WTC11 (cell line): ENCODE measurements at regions not wholly inside any gene's neighbourhood (a gene's known extent, or its start where the extent isn't known, plus 50 kb on each side); places are given as distances from the start of the nearest gene placed in this dataset.

Source experiments
- ATAC-seq: fragments of 200-7000 bp; cut with Tn5 transposase; 2 replicates; pipeline ENCODE4 v1.10.0; 2021; ENCODE audit warnings: mild to moderate bottlenecking, moderate library complexity
- CTCF ChIA-PET: fragments of 300-600 bp; sonication (Branson Sonifier 250); formaldehyde crosslinking; loops from one replicate; lab custom pipeline; 2021; ENCODE audit warnings: antibody characterized with exemption; lab: Charles Lee
- POLR2A ChIA-PET: fragments of 350-600 bp; sonication (Branson Sonifier 250); formaldehyde crosslinking; loops from one replicate; lab custom pipeline; 2021; ENCODE audit warnings: antibody characterized with exemption; lab: Charles Lee
- DNase-seq: peaks from one replicate; pipeline ENCODE4 v3.0.0; 2021; ENCODE audit warnings: low spot score
- H3K27ac Mint-ChIP-seq: 2 replicates; pipeline ENCODE4 v1.8.0; 2021; ENCODE audit warnings: mixed read lengths
- H3K27me3 Mint-ChIP-seq: 2 replicates; pipeline ENCODE4 v1.8.0; 2021; ENCODE audit warnings: low read depth, mild to moderate bottlenecking, moderate library complexity, mixed read lengths
- H3K36me3 Mint-ChIP-seq: 2 replicates; pipeline ENCODE4 v1.8.0; 2021; ENCODE audit warnings: mixed read lengths
- H3K4me1 Mint-ChIP-seq: 2 replicates; pipeline ENCODE4 v1.8.0; 2022; ENCODE audit warnings: mixed read lengths
- H3K4me3 Mint-ChIP-seq: 2 replicates; pipeline ENCODE4 v1.8.0; 2021; ENCODE audit warnings: mild to moderate bottlenecking, moderate library complexity, mixed read lengths
- H3K9me3 Mint-ChIP-seq: 2 replicates; pipeline ENCODE4 v1.8.0; 2021; ENCODE audit warnings: mixed read lengths
- CBFB ChIP-seq: sonication (generic); formaldehyde crosslinking; IDR thresholded peaks from 2 replicates; pipeline ENCODE4 v1.8.1; 2022; ENCODE audit warnings: mild to moderate bottlenecking, low read depth, missing genetic modification reagents
- CREB1 ChIP-seq: sonication (generic); formaldehyde crosslinking; IDR thresholded peaks from 2 replicates; pipeline ENCODE4 v1.8.0; 2023; ENCODE audit warnings: mild to moderate bottlenecking, missing genetic modification reagents
- ELF4 ChIP-seq: sonication (generic); formaldehyde crosslinking; IDR thresholded peaks from 2 replicates; pipeline ENCODE4 v1.8.1; 2022; ENCODE audit warnings: low read depth, mild to moderate bottlenecking, moderate library complexity, missing genetic modification reagents
- FOXJ3 ChIP-seq: sonication (generic); formaldehyde crosslinking; IDR thresholded peaks from 2 replicates; pipeline ENCODE4 v1.9.0; 2021; ENCODE audit warnings: missing genetic modification reagents, mild to moderate bottlenecking, borderline replicate concordance
- FOXP1 ChIP-seq: sonication (generic); formaldehyde crosslinking; IDR thresholded peaks from 2 replicates; pipeline ENCODE4 v1.8.0; 2022; ENCODE audit warnings: missing genetic modification reagents, mild to moderate bottlenecking, moderate library complexity, borderline replicate concordance
- GABPB1 ChIP-seq: sonication (generic); formaldehyde crosslinking; IDR thresholded peaks from 2 replicates; pipeline ENCODE4 v1.8.1; 2023; ENCODE audit warnings: mild to moderate bottlenecking, missing genetic modification reagents
- MXD4 ChIP-seq: fragments of 250-450 bp; sonication (Bioruptor Pico); IDR thresholded peaks from 2 replicates; pipeline ENCODE4 v1.8.0; 2021; ENCODE audit warnings: mild to moderate bottlenecking, moderate library complexity, borderline replicate concordance
- MYBL2 ChIP-seq: sonication (generic); formaldehyde crosslinking; IDR thresholded peaks from 2 replicates; pipeline ENCODE4 v1.8.1; 2023; ENCODE audit warnings: mild to moderate bottlenecking, moderate library complexity, missing genetic modification reagents
- NR1H2 ChIP-seq: sonication (generic); formaldehyde crosslinking; IDR thresholded peaks from 2 replicates; pipeline ENCODE4 v1.9.0; 2021; ENCODE audit warnings: mild to moderate bottlenecking, moderate library complexity, missing genetic modification reagents
- NR2C2 ChIP-seq: sonication (generic); formaldehyde crosslinking; IDR thresholded peaks from 2 replicates; pipeline ENCODE4 v1.8.0; 2022; ENCODE audit warnings: mild to moderate bottlenecking, missing genetic modification reagents
- RORB ChIP-seq: fragments of 250-450 bp; sonication (Bioruptor Pico); IDR thresholded peaks from 2 replicates; pipeline ENCODE4 v1.9.0; 2021; ENCODE audit warnings: mild to moderate bottlenecking
- SMAD4 ChIP-seq: sonication (generic); formaldehyde crosslinking; IDR thresholded peaks from 2 replicates; pipeline ENCODE4 v1.8.0; 2022; ENCODE audit warnings: mild to moderate bottlenecking, missing genetic modification reagents
- TCF7 ChIP-seq: sonication (generic); formaldehyde crosslinking; IDR thresholded peaks from 2 replicates; pipeline ENCODE4 v1.8.0; 2022; ENCODE audit warnings: mild to moderate bottlenecking, low read depth, missing genetic modification reagents, moderate library complexity
- ZNF138 ChIP-seq: sonication (generic); formaldehyde crosslinking; conservative IDR thresholded peaks from 2 replicates; pipeline ENCODE4 v1.8.1; 2022; ENCODE audit warnings: mild to moderate bottlenecking, moderate library complexity, missing genetic modification reagents
- TF ChIP-seq, protein P1 (sequence below): sonication (generic); formaldehyde crosslinking; IDR thresholded peaks from 2 replicates; pipeline ENCODE4 v1.8.1; 2023; ENCODE audit warnings: mild to moderate bottlenecking, missing genetic modification reagents, moderate library complexity
- TF ChIP-seq, protein P2 (sequence below): sonication (generic); formaldehyde crosslinking; IDR thresholded peaks from 2 replicates; pipeline ENCODE4 v1.8.0; 2022; ENCODE audit warnings: mild to moderate bottlenecking, missing genetic modification reagents
- TF ChIP-seq, protein P3 (sequence below): fragments of 250-450 bp; sonication (Bioruptor Pico); IDR thresholded peaks from 2 replicates; pipeline ENCODE4 v1.8.0; 2021; ENCODE audit warnings: mild to moderate bottlenecking
- TF ChIP-seq, protein P4 (sequence below): sonication (generic); formaldehyde crosslinking; IDR thresholded peaks from 2 replicates; pipeline ENCODE4 v1.8.0; 2022; ENCODE audit warnings: mild to moderate bottlenecking, missing genetic modification reagents
- TF ChIP-seq, protein P5 (sequence below): sonication (generic); formaldehyde crosslinking; IDR thresholded peaks from 2 replicates; pipeline ENCODE4 v1.8.1; 2023; ENCODE audit warnings: mild to moderate bottlenecking, missing genetic modification reagents, moderate library complexity
- TF ChIP-seq, protein P6 (sequence below): sonication (generic); formaldehyde crosslinking; IDR thresholded peaks from 2 replicates; pipeline ENCODE4 v1.8.1; 2022; ENCODE audit warnings: mild to moderate bottlenecking, moderate library complexity, missing genetic modification reagents
- TF ChIP-seq, protein P7 (sequence below): sonication (generic); formaldehyde crosslinking; conservative IDR thresholded peaks from 2 replicates; pipeline ENCODE4 v1.8.1; 2023; ENCODE audit warnings: mild to moderate bottlenecking, low read depth, missing genetic modification reagents, moderate library complexity
- TF ChIP-seq, protein P8 (sequence below): sonication (generic); formaldehyde crosslinking; IDR thresholded peaks from 2 replicates; pipeline ENCODE4 v1.8.1; 2023; ENCODE audit warnings: mild to moderate bottlenecking, missing genetic modification reagents
- TF ChIP-seq, protein P9 (sequence below): sonication (generic); formaldehyde crosslinking; conservative IDR thresholded peaks from 2 replicates; pipeline ENCODE4 v1.8.1; 2022; ENCODE audit warnings: mild to moderate bottlenecking, missing genetic modification reagents

DNA sequence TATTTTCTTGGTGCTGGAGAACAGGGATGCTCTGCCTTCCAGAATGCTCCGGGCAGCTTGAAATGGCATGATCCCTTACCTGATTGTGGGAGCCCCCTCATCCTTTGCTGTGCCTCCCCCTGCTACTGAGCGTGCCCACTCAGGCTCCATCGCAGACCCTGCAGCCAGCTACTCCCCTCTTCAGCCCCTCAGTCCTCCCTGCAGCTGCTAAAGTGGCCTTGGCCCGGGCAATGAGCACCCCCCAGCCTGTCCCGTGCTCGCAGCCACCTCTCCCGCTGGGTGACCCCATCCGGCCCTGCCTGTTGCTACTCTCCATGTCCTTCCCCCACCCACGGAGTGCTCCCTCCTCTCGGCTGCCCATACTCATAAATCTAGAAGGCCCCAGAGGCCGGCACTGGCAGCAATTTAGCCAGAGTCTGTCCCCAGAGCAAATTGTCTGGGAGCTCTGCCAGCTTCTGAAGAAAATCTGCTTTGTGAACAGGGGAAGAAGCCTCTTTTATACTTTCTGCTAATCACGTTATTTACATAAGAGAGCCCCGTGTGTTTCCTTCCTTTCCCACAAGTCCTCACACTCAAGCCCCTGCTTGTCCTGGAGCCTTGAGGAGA is 143.7 kb upstream of the FRMD6 start (continued):
- TF ChIP-seq NR2C2 (CRISPR knock-in tag) = no peak
- TF ChIP-seq MXD4 (CRISPR knock-in tag) = no peak
- TF ChIP-seq, protein P1, sequence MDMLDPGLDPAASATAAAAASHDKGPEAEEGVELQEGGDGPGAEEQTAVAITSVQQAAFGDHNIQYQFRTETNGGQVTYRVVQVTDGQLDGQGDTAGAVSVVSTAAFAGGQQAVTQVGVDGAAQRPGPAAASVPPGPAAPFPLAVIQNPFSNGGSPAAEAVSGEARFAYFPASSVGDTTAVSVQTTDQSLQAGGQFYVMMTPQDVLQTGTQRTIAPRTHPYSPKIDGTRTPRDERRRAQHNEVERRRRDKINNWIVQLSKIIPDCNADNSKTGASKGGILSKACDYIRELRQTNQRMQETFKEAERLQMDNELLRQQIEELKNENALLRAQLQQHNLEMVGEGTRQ = no peak
- TF ChIP-seq, protein P2, sequence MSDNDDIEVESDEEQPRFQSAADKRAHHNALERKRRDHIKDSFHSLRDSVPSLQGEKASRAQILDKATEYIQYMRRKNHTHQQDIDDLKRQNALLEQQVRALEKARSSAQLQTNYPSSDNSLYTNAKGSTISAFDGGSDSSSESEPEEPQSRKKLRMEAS (CRISPR knock-in tag) = no peak
- TF ChIP-seq TCF7 (CRISPR knock-in tag) = no peak
- TF ChIP-seq, protein P3, sequence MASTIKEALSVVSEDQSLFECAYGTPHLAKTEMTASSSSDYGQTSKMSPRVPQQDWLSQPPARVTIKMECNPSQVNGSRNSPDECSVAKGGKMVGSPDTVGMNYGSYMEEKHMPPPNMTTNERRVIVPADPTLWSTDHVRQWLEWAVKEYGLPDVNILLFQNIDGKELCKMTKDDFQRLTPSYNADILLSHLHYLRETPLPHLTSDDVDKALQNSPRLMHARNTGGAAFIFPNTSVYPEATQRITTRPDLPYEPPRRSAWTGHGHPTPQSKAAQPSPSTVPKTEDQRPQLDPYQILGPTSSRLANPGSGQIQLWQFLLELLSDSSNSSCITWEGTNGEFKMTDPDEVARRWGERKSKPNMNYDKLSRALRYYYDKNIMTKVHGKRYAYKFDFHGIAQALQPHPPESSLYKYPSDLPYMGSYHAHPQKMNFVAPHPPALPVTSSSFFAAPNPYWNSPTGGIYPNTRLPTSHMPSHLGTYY = no peak
- TF ChIP-seq FOXJ3 (CRISPR knock-in tag) = no peak
- TF ChIP-seq, protein P4, sequence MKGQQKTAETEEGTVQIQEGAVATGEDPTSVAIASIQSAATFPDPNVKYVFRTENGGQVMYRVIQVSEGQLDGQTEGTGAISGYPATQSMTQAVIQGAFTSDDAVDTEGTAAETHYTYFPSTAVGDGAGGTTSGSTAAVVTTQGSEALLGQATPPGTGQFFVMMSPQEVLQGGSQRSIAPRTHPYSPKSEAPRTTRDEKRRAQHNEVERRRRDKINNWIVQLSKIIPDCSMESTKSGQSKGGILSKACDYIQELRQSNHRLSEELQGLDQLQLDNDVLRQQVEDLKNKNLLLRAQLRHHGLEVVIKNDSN = no peak
- no peak for TF ChIP-seq SMAD4 (CRISPR knock-in tag)
- no peak for TF ChIP-seq GABPB1 (CRISPR knock-in tag)
- TF ChIP-seq CBFB (CRISPR knock-in tag) = no peak
- TF ChIP-seq, all 79 proteins: peak for 0

DNA sequence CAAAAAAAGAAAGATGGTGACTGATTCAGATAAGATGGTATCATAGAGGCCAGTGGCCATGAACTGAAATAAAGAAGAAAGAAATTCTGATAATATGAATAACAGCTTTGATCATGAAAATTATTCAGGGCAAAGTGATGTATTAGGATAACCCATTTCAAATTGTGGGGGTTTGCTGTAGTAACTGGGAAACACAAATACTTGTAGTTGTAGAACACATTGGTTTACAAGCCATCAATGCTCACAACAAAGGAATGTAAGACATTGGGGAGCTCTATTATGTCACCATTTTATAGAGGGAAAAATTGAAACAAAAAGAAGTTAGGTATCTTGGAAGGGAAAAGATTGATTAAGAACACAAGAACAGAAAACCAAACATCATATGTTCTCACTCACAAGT is 140.4 kb upstream of the FRMD6 start:
- H3K36me3 Mint-ChIP-seq = no peaks in the 10 kb centered on the region
- ChIA-PET POLR2A (no interaction called here), CTCF (no interaction called here)
- no peak overlapping the region for H3K27ac Mint-ChIP-seq
- DNase-seq (no peak), ATAC-seq (no peak)
- peaks cover 15% of the 10 kb centered on the region for H3K4me1 Mint-ChIP-seq
- H3K27me3 Mint-ChIP-seq = no peaks in the 10 kb centered on the region; the same call in 1 of the 2 replicates
- TF ChIP-seq NR1H2 (CRISPR knock-in tag) (no peak), CREB1 (CRISPR knock-in tag) (no peak), CBFB (CRISPR knock-in tag) (no peak), ZNF138 (CRISPR knock-in tag) (no peak), RORB (CRISPR knock-in tag) (no peak), ELF4 (CRISPR knock-in tag) (no peak), MYBL2 (no peak), FOXP1 (no peak)
- TF ChIP-seq, protein P5, sequence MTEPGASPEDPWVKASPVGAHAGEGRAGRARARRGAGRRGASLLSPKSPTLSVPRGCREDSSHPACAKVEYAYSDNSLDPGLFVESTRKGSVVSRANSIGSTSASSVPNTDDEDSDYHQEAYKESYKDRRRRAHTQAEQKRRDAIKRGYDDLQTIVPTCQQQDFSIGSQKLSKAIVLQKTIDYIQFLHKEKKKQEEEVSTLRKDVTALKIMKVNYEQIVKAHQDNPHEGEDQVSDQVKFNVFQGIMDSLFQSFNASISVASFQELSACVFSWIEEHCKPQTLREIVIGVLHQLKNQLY (CRISPR knock-in tag) = no peak
- TF ChIP-seq, protein P6, sequence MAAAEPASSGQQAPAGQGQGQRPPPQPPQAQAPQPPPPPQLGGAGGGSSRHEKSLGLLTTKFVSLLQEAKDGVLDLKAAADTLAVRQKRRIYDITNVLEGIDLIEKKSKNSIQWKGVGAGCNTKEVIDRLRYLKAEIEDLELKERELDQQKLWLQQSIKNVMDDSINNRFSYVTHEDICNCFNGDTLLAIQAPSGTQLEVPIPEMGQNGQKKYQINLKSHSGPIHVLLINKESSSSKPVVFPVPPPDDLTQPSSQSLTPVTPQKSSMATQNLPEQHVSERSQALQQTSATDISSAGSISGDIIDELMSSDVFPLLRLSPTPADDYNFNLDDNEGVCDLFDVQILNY = no peak
- TF ChIP-seq, protein P7, sequence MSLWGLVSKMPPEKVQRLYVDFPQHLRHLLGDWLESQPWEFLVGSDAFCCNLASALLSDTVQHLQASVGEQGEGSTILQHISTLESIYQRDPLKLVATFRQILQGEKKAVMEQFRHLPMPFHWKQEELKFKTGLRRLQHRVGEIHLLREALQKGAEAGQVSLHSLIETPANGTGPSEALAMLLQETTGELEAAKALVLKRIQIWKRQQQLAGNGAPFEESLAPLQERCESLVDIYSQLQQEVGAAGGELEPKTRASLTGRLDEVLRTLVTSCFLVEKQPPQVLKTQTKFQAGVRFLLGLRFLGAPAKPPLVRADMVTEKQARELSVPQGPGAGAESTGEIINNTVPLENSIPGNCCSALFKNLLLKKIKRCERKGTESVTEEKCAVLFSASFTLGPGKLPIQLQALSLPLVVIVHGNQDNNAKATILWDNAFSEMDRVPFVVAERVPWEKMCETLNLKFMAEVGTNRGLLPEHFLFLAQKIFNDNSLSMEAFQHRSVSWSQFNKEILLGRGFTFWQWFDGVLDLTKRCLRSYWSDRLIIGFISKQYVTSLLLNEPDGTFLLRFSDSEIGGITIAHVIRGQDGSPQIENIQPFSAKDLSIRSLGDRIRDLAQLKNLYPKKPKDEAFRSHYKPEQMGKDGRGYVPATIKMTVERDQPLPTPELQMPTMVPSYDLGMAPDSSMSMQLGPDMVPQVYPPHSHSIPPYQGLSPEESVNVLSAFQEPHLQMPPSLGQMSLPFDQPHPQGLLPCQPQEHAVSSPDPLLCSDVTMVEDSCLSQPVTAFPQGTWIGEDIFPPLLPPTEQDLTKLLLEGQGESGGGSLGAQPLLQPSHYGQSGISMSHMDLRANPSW (CRISPR knock-in tag) = no peak
- TF ChIP-seq, protein P8, sequence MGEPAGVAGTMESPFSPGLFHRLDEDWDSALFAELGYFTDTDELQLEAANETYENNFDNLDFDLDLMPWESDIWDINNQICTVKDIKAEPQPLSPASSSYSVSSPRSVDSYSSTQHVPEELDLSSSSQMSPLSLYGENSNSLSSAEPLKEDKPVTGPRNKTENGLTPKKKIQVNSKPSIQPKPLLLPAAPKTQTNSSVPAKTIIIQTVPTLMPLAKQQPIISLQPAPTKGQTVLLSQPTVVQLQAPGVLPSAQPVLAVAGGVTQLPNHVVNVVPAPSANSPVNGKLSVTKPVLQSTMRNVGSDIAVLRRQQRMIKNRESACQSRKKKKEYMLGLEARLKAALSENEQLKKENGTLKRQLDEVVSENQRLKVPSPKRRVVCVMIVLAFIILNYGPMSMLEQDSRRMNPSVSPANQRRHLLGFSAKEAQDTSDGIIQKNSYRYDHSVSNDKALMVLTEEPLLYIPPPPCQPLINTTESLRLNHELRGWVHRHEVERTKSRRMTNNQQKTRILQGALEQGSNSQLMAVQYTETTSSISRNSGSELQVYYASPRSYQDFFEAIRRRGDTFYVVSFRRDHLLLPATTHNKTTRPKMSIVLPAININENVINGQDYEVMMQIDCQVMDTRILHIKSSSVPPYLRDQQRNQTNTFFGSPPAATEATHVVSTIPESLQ (CRISPR knock-in tag) = no peak
- TF ChIP-seq, protein P9, sequence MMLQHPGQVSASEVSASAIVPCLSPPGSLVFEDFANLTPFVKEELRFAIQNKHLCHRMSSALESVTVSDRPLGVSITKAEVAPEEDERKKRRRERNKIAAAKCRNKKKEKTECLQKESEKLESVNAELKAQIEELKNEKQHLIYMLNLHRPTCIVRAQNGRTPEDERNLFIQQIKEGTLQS (CRISPR knock-in tag) = no peak
- TF ChIP-seq, protein P2 (CRISPR knock-in tag) = no peak
- H3K4me3 Mint-ChIP-seq = no peak overlapping the region
- no peaks in the 10 kb centered on the region for H3K9me3 Mint-ChIP-seq
